ENCODE measurements at regions not wholly inside any gene's neighbourhood (a gene's known extent, or its start where the extent isn't known, plus 50 kb on each side); places are given as distances from the start of the nearest gene placed in this dataset.

DNA sequence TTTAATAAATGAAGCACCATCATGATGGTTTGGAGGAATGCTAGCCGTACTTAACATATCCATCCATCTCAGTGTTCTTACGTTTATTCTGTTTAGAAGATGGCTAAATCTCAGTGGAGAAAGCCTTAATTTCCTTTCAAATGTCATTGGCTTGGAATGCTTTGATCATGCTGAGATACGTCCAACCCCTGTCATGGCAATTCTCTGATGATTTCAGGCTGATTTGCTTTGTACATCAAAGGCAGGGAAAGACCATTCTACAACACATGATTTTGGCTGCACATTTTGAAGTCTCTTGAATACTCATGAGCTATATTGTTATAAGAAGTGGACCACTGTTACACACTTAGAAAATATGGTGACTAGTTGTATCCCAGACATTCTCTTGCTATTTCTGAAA is 1048.4 kb downstream of the MAT2B start:
- no peak overlapping the region for H3K4me3 ChIP-seq (ENCODE audit: low read depth, low read length)
- no peak for DNase-seq (ENCODE audit: low read depth)
- in situ Hi-C loops (cut with HindIII; ENCODE audit: low sequenced_read_pairs): no loop called here
- no peak for TF ChIP-seq CTCF (IDR thresholded peaks at IDR 0.05; ENCODE audit: low read depth, low read length, missing control alignments)

DNA sequence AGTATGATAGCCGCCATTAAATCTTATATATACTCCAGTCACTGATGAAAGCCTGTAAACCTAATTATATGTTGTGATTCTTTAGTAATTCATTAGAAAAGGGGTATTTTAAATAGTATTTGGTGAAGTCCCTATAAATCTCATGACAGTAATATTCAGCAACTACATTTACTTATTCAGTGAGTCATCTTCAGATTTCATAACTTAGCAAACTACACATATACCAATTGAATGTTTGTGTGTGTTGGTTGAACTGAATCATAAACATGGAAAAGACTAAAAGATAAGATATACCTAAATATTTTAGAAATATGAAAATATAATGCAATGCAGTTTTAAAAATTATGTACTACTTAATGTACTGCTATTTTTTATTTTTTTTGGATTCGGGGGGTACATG is 1050.4 kb downstream of the MAT2B start:
- H3K4me3 ChIP-seq (ENCODE audit: low read depth, low read length): no peak overlapping the region
- in situ Hi-C loops (cut with HindIII; ENCODE audit: low sequenced_read_pairs): no loop called here
- no peak for DNase-seq (ENCODE audit: low read depth)
- TF ChIP-seq CTCF (IDR thresholded peaks at IDR 0.05; ENCODE audit: low read depth, low read length, missing control alignments): no peak

DNA sequence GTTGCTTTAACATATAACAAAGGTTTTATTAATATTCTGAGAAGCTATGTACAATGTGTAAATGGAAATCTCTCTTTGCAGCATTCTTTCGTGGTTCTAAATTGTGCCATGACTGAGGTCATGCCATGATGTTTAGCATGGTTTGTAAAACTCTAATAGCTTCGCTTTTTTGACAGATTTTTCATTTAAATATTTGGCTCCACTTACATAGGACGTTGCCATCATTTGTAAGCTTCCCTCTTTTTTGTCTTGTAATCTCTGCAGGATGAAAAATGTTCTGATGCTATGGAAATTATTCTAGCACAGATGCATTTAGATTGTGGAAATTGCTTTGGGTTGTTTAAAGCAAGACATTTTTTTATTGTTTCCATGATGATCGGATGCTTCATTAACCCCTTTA is 1054.8 kb downstream of the MAT2B start:
- DNase-seq (ENCODE audit: low read depth): no peak

DNA sequence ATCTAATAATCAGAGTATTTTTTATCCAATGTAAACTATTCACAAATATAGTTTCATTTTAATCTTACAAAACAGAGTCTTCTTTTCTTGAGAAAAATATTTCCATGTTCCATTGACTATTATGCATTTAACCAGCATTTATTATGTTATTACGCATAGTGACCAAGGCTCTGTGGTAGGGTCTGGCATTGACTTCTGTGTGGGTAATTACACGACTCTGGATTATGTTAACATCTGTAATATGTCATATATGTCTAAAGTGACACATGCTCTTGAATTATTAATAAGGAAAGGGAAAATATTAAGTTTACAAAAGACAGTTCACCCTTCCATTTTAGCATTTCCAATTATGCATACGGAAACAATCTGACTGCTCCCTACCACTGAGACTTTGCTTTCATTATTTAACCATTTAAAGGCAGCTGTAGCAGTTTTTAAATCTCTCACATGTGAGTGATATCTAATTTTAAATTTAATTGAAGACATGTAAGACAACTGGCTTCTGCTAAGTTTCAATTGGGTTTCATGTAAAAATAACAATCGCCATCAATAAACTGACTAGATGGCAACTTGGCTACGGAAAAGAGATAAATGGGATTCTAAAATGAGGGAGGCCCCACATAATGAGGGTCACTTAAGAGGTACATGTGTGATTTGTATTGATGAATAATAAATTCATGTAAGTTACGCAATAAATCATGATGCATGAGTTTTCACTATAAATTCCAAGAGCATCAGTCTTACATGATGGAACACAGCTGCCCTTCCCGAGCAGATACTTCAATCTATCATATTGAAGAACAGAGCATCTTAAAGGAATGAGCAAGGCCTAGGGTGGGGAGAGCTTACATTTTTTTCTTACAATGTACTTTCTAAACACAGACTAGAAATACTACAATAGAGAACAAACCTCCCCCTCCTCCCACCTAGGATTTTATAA is 1056.8 kb downstream of the MAT2B start:
- H3K4me3 ChIP-seq (ENCODE audit: low read depth, low read length): no peak overlapping the region
- no peak for DNase-seq (ENCODE audit: low read depth)
- in situ Hi-C loops (cut with HindIII; ENCODE audit: low sequenced_read_pairs): no loop called here
- no peak for TF ChIP-seq CTCF (IDR thresholded peaks at IDR 0.05; ENCODE audit: low read depth, low read length, missing control alignments)

More for the DNA sequence above, 1054.8 kb downstream of the MAT2B start:
- H3K4me3 ChIP-seq (ENCODE audit: low read depth, low read length): no peak overlapping the region
- TF ChIP-seq CTCF (IDR thresholded peaks at IDR 0.05; ENCODE audit: low read depth, low read length, missing control alignments): no peak
- in situ Hi-C loops (cut with HindIII; ENCODE audit: low sequenced_read_pairs): no loop called here

- TF ChIP-seq CTCF (IDR thresholded peaks at IDR 0.05; ENCODE audit: low read depth, low read length, missing control alignments): no peak
- no peak overlapping the region for H3K4me3 ChIP-seq (ENCODE audit: low read depth, low read length)
- DNase-seq (ENCODE audit: low read depth): no peak
- in situ Hi-C loops (cut with HindIII; ENCODE audit: low sequenced_read_pairs): no loop called here
These were observed 1058.0 kb downstream of the MAT2B start for GRCh38 chr5:164563370-164563769.

DNA sequence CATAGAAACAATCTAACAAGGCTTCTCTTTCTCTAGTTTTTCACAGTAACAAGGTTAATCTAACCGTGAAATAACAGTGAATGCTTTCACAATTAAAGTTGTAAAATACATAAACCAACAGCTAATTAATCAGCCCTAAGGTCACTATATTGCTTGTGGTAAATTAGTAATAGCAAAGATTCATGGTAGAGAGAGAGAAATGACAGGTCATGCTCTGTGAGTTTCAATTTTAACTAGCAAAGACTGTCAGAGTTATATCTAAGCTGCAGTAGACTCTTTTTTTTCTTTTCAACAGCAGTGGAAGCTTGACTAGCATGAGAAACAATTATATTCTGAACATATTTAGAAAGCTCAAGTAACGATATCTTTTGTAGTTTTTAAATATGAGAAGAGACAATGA is 1068.0 kb downstream of the MAT2B start:
- no peak overlapping the region for H3K4me3 ChIP-seq (ENCODE audit: low read depth, low read length)
- TF ChIP-seq CTCF (IDR thresholded peaks at IDR 0.05; ENCODE audit: low read depth, low read length, missing control alignments): no peak
- no peak for DNase-seq (ENCODE audit: low read depth)
- in situ Hi-C loops (cut with HindIII; ENCODE audit: low sequenced_read_pairs): no loop called here

Data from astrocyte of the cerebellum (primary cell).